ENCODE measurements at regions not wholly inside any gene's neighbourhood (a gene's known extent, or its start where the extent isn't known, plus 50 kb on each side); places are given as distances from the start of the nearest gene placed in this dataset.

GRCh38 chr11:33942954-33943353 is 51.1 kb upstream of the LMO2 start:
- TF ChIP-seq CTCF (conservative IDR thresholded peaks at IDR 0.05) (no peak), EZH2 (IDR thresholded peaks at IDR 0.05; ENCODE audit: low read depth) (no peak)
